GM12873 (cell line): ENCODE measurements at regions not wholly inside any gene's neighbourhood (a gene's known extent, or its start where the extent isn't known, plus 50 kb on each side); places are given as distances from the start of the nearest gene placed in this dataset.

Experiments
- TF ChIP-seq, protein P1 (sequence below): IDR thresholded peaks from 2 replicates; pipeline ENCODE4 v1.5.1; 2012; ENCODE audit warnings: low read depth, mild to moderate bottlenecking, moderate library complexity, low read length, control low read depth; ENCODE audit not compliant: insufficient read depth; ENCODE audit errors: missing control alignments

DNA sequence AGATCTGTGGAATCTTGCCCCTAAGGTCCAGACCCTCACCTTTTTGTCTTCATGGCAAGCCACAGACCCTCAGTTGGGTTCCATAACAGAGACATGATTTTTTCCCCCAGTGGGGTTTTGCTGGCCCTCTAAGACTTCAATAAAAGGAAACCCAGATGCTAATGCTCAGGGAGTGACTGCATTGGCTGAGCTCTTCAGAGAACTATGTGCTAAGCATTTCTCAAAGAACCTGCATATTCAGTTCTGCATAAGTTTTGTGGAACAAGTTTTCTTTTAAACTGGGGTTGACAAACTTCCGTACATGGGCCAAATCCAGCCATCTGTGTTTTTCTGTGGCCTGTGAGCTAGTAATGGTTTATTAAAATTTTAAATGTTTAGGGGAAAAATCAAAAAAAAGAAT, 159.8 kb upstream of the GDNF start:
- TF ChIP-seq, protein P1, sequence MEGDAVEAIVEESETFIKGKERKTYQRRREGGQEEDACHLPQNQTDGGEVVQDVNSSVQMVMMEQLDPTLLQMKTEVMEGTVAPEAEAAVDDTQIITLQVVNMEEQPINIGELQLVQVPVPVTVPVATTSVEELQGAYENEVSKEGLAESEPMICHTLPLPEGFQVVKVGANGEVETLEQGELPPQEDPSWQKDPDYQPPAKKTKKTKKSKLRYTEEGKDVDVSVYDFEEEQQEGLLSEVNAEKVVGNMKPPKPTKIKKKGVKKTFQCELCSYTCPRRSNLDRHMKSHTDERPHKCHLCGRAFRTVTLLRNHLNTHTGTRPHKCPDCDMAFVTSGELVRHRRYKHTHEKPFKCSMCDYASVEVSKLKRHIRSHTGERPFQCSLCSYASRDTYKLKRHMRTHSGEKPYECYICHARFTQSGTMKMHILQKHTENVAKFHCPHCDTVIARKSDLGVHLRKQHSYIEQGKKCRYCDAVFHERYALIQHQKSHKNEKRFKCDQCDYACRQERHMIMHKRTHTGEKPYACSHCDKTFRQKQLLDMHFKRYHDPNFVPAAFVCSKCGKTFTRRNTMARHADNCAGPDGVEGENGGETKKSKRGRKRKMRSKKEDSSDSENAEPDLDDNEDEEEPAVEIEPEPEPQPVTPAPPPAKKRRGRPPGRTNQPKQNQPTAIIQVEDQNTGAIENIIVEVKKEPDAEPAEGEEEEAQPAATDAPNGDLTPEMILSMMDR = no peak

DNA sequence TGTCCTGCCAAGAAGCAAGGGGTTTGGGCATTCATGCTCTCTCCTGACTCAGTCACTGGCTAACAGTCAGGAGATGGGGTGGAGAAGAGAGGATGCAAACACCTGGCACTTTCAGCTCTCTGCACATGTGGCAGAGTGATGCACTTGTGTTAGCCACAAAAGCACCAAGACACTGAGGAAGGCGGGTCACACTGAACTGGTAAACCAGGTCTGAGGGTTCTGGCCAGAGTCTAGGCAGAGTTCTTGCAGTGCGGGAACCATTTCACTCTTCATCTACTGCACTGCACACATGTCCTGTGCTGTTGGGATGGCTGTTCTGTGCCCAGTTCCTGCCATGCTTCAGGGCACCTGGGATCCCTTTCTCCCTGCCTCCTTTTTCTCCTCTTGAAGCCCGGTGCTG, 157.1 kb upstream of the GDNF start:
- TF ChIP-seq, protein P1 = no peak

DNA sequence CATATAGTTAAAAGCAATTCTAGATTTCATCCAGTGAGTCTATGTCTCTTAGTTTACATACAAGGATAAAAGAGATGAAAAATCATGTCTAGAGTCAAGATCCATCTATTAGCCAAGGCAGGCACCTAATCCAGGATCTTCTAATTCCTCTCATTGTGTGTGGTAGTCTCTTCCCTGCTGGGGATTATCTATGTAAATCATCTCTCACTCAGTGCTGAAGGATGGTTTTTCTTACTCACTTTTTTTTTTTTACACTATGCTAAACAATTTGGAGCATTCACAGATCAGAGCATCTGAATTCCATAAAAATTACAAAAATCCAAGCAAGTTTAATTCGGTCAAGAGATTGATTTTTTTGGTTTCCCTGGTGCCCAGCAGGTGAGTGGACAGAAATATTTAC, 154.9 kb upstream of the GDNF start:
- TF ChIP-seq, protein P1 = no peak

DNA sequence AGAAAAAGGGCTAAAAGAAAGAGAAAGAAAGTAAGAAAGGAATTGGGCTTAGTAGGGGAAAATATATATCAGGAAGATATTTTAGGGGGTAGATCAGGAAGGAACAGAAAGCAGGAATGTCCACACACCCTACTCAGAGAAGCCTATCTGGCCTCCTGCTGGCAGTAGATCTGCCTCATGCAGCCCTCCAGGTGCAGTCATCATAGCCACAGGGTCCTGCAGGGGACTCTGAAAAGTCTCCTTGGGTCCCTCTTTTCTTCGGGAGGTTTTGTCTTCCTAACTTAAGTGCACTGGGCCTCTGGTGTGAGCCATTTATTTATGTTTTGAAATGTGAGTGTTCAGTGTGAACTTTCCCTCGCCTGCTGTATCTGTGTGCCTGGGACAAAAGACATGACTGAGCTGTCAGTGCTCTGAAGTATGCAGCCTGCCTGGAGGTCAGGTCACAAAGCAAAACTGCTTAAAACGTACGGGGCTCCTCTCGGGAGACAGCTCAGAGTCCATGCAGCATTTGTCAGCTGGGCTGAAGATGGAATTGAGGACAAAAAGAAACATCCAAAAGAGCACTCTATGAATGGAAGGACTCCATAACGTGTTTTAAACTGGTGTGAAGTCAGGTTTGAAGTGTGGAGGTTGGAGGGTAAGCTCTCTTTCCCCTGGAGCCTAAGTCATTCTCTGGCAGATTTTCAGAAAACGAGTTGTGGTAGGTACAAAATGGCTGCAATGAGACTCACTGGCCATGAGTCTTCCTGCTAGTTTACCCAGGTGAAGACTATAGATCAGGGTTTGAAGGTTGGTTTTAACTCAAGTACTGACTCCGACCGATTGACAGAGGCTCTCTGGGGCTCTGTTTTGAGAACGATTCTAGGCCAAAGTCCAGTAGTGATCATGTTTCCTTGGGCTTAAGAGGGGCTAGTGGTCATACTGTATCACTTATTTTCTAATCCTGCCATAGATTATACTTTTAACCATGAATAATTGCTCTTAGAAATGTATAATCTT, 151.8 kb upstream of the GDNF start:
- TF ChIP-seq, protein P1 = no peak

DNA sequence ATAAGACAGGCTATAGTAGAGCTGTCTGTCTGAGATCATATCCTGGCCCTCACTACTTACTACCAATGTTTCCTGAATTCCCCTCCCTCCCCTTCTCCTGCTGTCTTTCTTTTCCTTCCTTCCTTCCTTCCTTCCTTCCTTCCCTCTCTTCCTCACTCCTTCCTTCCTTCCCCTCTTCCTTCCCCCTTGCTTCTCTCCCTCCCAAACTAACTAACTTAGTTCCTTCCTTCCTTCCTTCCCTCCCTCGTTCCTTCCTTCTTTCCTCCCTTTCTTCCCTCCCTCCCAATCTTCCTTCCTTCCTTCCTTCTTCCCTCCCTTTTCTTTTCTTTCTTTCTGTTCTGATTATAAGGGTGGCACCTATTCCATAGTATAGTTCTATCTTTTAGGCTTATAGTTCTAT, 150.0 kb upstream of the GDNF start:
- TF ChIP-seq, protein P1 = no peak

DNA sequence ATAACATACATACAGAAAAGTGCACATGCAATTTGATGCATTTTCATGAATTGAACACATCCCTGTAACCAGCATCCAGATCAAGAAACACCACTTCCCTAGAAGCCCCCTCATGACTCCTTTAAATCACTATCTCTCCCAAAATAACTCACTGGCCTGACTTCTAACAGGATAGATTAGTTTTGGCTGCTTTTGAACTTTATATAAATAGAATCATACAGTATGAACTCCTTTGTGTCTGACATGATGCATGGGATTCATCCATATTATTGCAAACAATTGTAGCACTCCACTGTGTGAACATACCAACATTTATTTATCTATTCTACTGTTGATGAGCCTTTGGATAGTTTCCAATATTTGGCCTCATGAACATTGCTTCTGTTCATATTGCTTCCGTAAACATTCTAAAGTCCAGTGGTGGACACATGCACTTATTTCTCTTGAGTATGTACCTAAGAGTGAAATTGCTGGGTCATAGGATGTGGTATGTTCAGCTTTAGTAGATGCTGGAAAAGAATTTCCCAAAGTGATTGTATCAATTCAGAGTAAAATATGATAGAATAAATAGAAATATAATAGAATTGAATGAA, 148.7 kb upstream of the GDNF start:
- TF ChIP-seq, protein P1 = no peak

DNA sequence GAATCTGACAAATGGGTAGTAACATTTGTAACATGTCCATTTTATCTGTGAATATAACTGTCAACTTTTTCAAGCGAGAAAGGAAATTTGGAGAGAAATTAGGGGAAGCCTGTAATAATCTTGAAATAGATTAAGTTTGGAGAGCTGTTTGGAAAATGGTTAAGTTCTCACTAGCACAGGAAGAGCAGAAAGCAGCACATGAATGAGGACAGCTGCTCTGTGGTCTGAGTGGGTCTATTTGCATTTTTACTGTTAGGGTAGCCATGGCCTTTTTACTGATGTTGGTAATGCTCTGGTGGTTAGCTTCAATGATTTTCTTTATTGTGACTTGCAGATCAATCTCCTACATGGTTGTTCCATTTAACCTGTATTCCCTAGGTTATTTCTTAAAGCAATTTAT, 144.5 kb upstream of the GDNF start:
- TF ChIP-seq, protein P1 = no peak
